Glomerular visceral epithelial cell (primary cell): ENCODE measurements at regions not wholly inside any gene's neighbourhood (a gene's known extent, or its start where the extent isn't known, plus 50 kb on each side); places are given as distances from the start of the nearest gene placed in this dataset.
A peak's percentile ranks its signal among the peaks of the same experiment; 100 is the strongest.

Experiments used
- DNase-seq: peaks from one replicate; pipeline ENCODE4 v3.0.0-alpha.2; 2016; ENCODE audit errors: extremely low spot score

DNA sequence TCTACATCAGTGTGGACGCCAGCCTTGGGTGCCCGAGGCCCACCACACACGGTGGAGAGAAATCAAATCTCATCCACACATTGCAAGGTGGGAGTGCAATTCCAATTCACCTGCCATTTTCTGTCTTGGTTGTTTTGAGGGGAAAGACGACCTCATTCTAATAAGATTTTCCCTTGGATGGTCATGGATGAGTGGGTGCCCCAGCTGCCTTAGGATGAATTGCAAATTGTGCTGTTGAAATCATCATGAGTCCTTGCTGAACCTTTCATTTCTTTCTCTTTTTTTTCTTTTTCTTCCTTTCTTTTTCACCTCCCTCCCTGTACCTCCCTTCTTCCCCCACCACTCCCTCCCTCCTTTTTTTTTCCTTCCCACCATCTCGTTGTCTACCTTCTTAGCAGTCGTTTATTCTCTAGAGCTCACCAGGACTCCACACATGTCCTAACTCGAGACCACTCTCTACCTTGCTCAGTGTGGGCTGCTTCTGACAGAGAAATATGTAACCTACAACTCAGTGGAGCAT is 266.9 kb upstream of the NFE2L3 start:
- no peak for DNase-seq

GRCh38 chr7:25886387-25887240 is 265.4 kb upstream of the NFE2L3 start:
- DNase-seq, result no peak

- no peak for DNase-seq
These were observed 264.7 kb upstream of the NFE2L3 start for GRCh38 chr7:25887266-25887665.

DNA sequence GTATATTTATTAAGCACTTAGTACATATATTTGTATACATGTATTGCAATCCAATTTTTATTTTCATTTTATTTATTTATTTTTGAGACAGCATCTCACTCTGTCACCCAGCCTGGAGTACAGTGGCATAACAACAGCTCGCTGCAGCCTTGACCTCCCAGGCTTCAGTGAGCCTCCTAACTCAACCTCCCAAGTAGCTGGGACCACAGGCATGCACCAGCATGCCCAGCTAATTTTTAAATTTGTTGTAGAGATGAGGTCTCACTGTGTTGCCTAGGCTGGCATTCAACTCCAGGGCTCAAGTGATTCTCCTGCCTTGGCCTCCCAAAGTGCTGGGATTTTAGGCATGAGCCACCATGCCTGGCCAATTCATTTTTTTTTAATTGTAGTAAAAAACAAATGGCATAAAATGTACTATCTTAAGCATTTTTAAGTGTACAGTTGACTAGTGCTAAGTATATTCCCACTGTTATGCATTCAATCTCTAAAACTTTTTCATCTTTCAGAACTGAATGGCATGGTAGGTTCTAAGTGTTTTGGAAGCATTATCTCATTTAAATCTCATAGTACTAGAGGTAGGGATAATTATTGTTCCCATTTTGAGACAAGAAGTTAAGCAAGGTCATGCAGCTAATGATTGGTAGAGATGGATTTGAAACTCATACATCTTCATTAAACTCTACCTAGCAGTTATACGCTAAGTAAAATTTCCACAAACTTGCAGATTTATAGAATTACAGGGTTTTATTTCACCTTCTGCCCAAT is 264.0 kb upstream of the NFE2L3 start:
- DNase-seq, result no peak

DNA sequence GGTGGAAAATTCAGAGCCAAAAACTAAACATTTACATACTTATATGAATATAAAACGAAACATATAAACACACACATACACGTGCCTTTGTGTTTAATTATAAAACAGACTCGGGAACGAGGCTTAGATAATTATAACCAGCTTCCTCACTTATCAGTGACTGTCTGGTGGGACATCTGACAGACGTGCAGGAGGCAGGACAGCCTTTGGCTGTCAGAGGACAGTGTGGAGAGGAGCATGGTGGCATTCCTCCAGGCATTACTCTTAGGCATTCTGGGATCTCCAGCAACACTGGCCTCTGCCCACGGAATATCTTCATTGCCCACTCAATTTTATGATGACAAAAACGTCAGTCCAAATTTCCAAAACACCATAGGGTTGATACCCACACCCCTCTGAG is 262.2 kb upstream of the NFE2L3 start:
- DNase-seq, result no peak

DNA sequence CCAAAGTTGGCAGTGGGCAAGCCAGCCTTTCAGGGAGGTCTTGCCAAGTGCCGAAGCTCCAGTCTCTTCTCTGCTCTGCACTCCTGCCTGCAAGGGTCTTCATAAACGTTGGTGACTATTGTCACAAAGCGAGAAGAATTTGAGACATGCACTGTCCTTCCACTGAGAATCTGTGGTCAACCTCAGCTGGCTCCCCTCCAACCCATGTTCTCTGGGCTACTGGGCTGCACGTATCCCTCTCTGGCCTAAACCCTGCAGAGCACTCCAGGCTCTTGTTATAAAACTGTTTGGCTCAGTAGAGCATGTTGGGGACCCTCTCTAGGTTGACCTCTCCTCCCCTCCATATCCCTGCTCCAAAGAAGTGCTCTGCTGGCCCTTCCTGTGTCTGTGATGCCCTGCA is 260.4 kb upstream of the NFE2L3 start:
- DNase-seq, result no peak

- no peak for DNase-seq
These were observed 258.6 kb upstream of the NFE2L3 start for GRCh38 chr7:25893436-25893835.

DNA sequence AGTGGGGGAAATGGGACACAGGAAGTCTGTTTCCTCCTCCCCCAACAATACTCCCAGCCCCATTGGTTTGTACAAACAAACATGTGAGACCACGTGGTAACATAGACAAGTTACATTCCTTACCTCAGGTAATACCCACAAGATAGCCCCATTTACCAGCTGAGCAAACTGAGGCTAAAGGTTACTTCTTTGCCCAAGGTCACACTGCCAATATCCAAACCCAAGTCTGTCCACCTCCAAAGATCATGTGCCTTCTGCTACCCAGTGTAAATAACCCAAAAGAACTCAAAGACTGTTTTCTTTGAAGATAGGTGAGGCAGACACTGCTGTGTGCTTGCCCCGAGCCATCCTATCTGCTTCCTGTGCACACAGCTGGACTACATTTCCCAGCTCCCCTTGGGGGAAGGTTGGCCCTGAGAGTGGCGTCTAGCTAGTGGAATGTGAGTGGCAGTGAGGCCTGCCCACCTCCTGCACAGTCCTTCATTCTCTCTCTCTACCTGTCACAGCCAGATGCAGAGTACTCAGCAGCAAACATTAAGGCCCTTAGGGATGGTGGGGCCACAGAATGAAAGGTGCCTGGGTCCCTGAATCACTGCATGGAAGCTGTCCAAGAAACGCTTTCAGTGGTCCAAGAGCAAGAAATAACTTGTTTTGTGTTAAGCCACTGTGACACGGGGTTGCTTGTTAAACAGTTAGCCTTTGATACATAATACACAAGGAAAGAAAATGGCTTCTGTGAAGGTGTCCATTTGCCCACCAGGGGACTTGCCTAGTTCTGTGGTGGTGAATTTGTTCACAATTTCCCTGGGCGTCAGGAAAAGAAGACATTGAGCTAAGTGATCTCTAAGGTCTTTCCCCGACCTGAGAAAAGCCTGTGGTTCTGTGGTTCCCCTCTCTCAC is 257.7 kb upstream of the NFE2L3 start:
- peak; percentile 6 for DNase-seq

GRCh38 chr7:25894902-25895791 is 256.9 kb upstream of the NFE2L3 start:
- peak; percentile 34 for DNase-seq

GRCh38 chr7:25895792-25896171 is 256.2 kb upstream of the NFE2L3 start:
- no peak for DNase-seq

GRCh38 chr7:25897261-25897782 is 254.7 kb upstream of the NFE2L3 start:
- DNase-seq, result no peak

DNA sequence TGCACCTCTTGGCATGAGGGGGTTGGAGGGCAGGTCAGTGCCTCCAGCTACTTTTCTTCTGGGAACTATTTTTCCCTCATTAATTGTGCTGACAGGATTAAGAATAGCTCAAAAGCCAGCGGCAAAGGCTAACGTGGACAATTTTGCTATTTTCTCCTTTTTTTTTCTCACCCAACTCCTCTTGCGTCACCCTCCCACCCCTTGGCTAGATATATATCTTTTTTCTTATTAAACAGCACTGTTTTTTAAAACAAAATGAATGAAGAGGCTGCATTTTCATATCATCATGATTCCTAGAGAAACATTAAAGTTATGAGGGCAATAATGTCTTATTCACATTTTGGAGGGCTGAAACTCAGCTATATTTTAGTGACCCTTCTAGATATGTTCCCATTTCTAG is 251.8 kb upstream of the NFE2L3 start:
- DNase-seq, result no peak

DNA sequence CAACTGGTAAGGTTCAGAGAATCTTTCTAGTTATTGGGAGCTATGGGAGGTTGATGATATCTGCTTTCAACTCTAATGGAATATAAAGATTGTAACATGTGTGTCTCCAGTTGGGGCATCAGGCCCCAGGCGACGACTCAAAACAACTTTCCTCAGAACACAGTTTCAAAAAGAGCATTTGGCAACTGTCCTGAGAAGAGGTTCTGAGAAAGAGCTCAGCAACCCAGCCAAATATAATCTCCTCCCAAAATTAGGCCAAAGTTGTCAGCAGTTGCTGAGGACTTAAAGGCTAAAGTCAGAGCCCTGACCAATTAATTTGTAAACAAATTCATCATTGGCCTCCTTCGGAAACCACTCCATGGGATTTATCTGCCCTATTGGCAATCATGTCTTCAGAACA is 251.1 kb upstream of the NFE2L3 start:
- DNase-seq, result no peak

DNA sequence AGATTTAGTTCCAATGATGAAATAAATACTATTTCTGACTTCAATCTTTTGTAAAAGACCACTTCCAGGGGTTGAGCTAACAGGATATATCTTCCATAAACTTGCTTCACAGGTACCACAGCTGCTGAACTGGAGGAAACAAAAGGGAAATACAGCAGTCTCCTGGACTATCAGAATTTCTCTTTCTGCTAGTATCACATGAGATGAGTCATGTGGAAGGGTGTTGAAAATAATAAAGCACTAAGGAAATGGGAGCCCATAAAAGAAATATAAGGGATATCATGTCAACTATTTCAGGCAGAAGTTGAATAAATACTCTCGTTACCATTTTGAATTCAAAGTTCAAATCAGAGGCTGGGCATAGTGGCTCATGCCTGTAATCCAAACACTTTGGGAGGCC is 250.3 kb upstream of the NFE2L3 start:
- no peak for DNase-seq

- no peak for DNase-seq
These were observed 246.0 kb upstream of the NFE2L3 start for GRCh38 chr7:25906003-25906402.

GRCh38 chr7:25906760-25907159 is 245.2 kb upstream of the NFE2L3 start:
- DNase-seq, result no peak

- no peak for DNase-seq
These were observed 244.8 kb upstream of the NFE2L3 start for GRCh38 chr7:25907214-25907613.

GRCh38 chr7:25907731-25908130 is 244.3 kb upstream of the NFE2L3 start:
- DNase-seq, result no peak

DNA sequence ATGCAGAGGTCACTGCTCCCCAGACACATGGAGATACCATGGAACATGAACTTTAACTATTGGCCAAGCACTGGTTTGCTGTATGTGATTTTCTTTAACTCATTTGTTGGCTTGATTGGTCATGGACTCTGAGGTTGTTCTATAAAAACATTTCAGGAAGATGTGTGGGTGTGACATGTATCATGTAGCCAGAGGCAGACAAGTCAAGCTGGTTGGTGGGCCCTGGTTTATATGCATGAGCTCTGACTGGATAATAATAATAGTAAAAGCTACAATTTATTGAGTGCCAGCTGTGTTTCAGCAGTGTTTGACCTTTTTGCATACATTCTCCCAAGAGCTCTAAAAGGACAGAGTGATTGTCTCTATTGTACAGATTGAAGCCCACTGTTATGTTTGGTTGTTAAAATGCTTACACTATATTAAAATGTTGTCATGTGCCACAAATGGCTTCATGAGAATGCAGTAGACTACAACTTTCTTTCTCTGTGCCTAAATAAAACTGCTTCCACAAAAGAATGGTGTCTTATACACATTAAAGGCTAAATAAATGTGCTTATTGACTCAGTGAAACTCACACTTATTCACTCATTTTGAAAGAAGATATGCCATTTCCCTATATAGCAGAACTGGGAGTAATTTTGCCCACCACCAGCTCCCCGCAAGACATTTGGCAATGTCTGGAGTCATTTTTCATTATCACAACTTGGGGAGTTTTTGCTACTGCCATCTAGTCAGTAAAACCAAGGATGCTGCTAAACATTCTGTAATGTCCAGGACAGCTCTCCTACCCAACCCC is 243.6 kb upstream of the NFE2L3 start:
- no peak for DNase-seq
